Type B pancreatic cell (in vitro differentiated cells): ENCODE measurements at regions not wholly inside any gene's neighbourhood (a gene's known extent, or its start where the extent isn't known, plus 50 kb on each side); places are given as distances from the start of the nearest gene placed in this dataset.

Source experiments
- DNase-seq: peaks from one replicate; pipeline ENCODE4 v3.0.0; 2021; ENCODE audit warnings: mixed read lengths; ENCODE audit not compliant: unreplicated experiment; ENCODE audit errors: extremely low spot score
- H3K27ac Mint-ChIP-seq: 2 replicates; pipeline ENCODE4 v1.8.0; 2021; ENCODE audit warnings: mild to moderate bottlenecking, mixed read lengths
- H3K27me3 Mint-ChIP-seq: 2 replicates; pipeline ENCODE4 v1.8.0; 2021; ENCODE audit warnings: mixed read lengths
- H3K36me3 Mint-ChIP-seq: 2 replicates; pipeline ENCODE4 v1.8.0; 2021; ENCODE audit warnings: mixed read lengths
- H3K4me1 Mint-ChIP-seq: one replicate; pipeline ENCODE4 v1.8.0; 2021; ENCODE audit warnings: mixed read lengths; ENCODE audit not compliant: unreplicated experiment
- H3K4me3 Mint-ChIP-seq: 2 replicates; pipeline ENCODE4 v1.8.0; 2021; ENCODE audit warnings: mild to moderate bottlenecking, mixed read lengths
- H3K9me3 Mint-ChIP-seq: 2 replicates; pipeline ENCODE4 v1.8.0; 2021; ENCODE audit warnings: mixed read lengths
- CTCF ChIP-seq: fragments of 200-600 bp; sonication (generic); conservative IDR thresholded peaks from 2 replicates; pipeline ENCODE4 v1.5.0; 2021; ENCODE audit warnings: antibody characterized with exemption, mild to moderate bottlenecking

GRCh38 chr11:23991165-23991539 lies 505.7 kb upstream of the LUZP2 start:
- TF ChIP-seq CTCF, result no peak
- H3K27ac Mint-ChIP-seq, result no peak overlapping the region
- DNase-seq, result no peak

DNA sequence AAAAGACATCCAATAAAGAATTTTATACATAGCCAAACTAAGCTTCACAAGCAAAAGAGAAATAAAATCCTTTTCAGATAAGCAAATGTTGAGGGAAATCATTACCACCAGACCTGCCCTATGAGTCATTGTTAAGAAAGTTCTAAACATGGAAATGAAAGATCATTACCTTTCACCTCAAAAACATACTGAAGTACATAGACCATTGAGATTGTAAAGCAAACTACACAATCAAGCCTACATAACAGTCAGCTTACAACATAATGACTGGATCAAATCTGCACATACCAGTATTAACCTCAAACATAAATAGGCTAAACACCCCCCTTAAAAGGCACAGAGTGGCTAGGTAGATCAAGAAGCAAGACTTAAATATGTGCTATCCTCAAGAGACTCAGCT lies 501.0 kb upstream of the LUZP2 start:
- DNase-seq, result no peak
- TF ChIP-seq CTCF, result no peak
- Mint-ChIP-seq H3K9me3 (peaks cover 22% of the 10 kb centered on the region), H3K27ac (peak overlapping the region; percentile 26), H3K4me3 (no peak overlapping the region), H3K27me3 (no peaks in the 10 kb centered on the region), H3K4me1 (peaks cover 4% of the 10 kb centered on the region), H3K36me3 (no peaks in the 10 kb centered on the region)

More at GRCh38 chr11:23991165-23991539, 505.7 kb upstream of the LUZP2 start:
- H3K27me3 Mint-ChIP-seq, result no peaks in the 10 kb centered on the region
- no peak overlapping the region for H3K4me3 Mint-ChIP-seq
- peaks cover 3% of the 10 kb centered on the region for H3K9me3 Mint-ChIP-seq
- H3K36me3 Mint-ChIP-seq, result no peaks in the 10 kb centered on the region
- peaks cover 5% of the 10 kb centered on the region for H3K4me1 Mint-ChIP-seq

- Mint-ChIP-seq H3K36me3 (no peaks in the 10 kb centered on the region), H3K9me3 (peaks cover 22% of the 10 kb centered on the region), H3K4me3 (no peak overlapping the region), H3K4me1 (no peaks in the 10 kb centered on the region), H3K27ac (no peak overlapping the region), H3K27me3 (no peaks in the 10 kb centered on the region)
- no peak for DNase-seq
- TF ChIP-seq CTCF, result no peak
Measured at GRCh38 chr11:23997356-23997755, 499.5 kb upstream of the LUZP2 start.

DNA sequence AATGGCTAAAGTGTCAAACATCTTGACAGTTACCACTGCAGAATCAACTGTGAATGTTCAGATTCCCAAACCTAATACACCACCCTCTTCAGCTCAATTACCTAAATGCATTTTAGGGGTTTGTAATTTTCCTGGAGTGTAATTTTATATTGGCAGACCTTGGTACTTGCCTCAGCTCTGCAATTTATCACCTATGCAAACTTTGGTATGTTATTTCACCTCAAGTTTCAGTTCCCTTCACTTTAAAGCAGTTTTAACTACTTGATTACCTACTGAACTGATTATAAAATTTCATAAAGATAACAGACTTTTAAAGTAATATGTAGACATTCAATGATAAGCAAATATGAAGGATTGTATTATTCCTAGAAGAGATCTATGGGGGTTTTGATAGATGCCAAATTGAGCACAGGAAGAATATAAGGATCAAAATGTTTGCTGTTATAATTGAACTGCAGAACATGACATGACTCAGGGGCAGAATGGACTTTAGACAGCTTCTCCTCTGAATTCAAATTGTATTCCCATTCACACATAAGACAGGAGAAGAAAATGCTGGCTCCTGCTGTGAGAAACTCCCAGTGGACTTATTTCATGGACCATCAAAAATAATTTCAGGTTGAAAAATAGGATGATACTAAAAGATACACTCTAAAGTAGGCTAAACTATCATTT lies 491.5 kb upstream of the LUZP2 start:
- H3K4me1 Mint-ChIP-seq, result peaks cover 9% of the 10 kb centered on the region
- H3K36me3 Mint-ChIP-seq, result no peaks in the 10 kb centered on the region

DNA sequence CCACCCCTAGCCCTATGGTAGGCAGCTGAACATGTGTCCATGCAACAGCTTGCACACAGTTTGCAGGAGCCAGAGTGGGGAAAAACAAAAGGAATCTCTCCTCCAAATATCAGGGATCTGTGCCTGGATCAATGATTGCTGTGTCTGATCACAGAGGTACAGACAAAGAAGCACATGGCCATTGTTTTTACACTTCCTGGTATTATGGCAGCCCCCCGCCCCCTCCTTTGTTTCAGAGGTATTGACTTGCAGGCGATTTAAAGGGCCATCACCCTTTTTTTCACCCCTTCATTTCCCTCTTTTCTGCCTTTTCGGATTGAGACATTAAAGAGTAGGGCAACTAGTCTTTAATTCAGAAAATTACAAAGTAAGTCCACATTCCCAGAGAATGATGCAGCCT lies 453.0 kb upstream of the LUZP2 start:
- no peak for DNase-seq
- no peak overlapping the region for H3K4me3 Mint-ChIP-seq
- peaks cover 12% of the 10 kb centered on the region for H3K9me3 Mint-ChIP-seq
- H3K36me3 Mint-ChIP-seq, result peaks cover 5% of the 10 kb centered on the region
- TF ChIP-seq CTCF, result no peak
- H3K27ac Mint-ChIP-seq, result no peak overlapping the region
- no peaks in the 10 kb centered on the region for H3K27me3 Mint-ChIP-seq
- H3K4me1 Mint-ChIP-seq, result no peaks in the 10 kb centered on the region

More for the DNA sequence above, 491.5 kb upstream of the LUZP2 start:
- no peaks in the 10 kb centered on the region for H3K27me3 Mint-ChIP-seq
- no peak overlapping the region for H3K4me3 Mint-ChIP-seq
- no peak overlapping the region for H3K27ac Mint-ChIP-seq
- TF ChIP-seq CTCF, result no peak
- DNase-seq, result no peak
- H3K9me3 Mint-ChIP-seq, result peaks cover 4% of the 10 kb centered on the region
